HCEC 1CT (cell line): ENCODE measurements at regions not wholly inside any gene's neighbourhood (a gene's known extent, or its start where the extent isn't known, plus 50 kb on each side); places are given as distances from the start of the nearest gene placed in this dataset.
"Not testable (repeated sequence)": the region's sequence is repeated elsewhere in the genome, so short reads cannot be mapped to it uniquely, and the experiment has no call there.

ENCODE experiments used
- DNase-seq: peaks from one replicate; pipeline ENCODE4 v3.0.0-alpha.2; 2017

DNA sequence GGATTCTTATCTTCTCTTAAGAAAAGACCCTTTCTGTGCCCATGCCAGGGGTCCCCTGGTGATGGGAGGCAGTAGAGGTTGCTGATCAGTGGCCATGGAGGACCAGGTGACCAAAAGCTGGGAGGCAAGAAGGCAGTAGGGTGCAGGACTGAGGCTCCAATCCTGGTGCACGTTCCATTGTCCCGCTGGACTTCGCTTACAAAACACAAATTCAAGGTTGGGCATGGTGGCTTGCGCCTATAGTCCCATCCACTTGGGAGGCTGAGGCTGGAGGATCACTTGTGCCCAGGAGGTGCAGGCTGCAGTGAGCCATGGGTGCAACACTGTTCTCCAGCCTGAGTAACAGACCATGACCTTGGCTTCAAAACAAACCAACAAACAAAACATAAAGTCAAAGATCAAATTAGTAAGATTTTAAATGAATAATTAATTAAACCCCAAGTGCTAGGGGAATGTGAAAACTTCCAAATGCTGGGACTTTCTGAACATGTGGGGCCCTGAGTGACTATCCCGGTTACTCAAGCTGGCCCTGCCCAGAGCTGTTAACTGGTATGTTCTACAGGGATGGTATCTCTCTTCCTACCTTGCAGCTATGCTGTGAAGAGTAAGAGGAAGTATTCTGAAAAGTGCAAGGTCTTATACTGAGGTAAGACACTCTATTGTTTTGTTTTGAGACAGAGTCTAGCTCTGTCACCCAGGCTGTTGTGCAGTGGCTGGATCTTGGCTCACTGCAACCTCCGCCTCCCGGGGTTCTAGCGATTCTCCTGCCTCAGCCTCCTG lies 97.6 kb downstream of the LYZL2 start:
- no peak for DNase-seq

GRCh38 chr10:30529373-30529998 lies 95.5 kb downstream of the MAP3K8 start:
- no peak for DNase-seq

- no peak for DNase-seq
These were observed 94.4 kb downstream of the MAP3K8 start for GRCh38 chr10:30528429-30528786.

DNA sequence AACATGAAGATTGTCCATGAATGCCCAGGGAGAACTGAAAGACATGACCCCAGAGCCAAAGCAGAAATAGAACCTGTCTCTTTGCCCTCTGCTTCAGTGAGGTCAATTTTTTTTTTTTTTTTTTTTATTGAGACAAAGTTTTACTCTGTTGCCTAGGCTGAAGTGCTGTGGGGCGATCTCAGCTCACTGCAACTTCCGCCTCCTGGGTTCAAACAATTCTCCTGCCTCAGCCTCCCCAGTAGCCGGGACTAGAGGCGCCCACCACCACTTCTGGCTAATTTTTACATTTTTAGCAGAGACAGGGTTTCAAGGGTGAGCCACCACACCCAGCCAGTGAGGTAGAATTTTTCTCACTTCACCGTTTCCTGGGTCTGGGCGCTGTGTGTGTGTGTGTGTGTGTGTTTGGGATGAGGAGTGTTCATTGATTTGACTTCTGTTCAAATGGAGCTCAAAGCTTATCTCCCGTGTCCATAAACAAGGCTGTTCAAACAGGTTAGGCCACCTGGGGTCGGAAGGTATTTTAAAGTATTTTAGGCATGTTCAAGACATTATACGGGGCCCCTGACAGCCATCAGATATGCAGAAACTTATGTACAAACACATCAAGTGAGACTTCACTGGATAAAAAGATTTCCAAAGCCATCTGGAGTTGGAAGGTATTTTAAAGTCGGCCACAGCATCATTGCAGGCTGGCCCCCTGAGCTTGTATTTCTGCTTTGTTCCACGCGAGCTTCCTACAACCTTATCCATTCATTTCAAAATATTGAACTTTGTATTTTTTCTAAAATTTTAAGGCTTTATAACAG lies 93.8 kb downstream of the MAP3K8 start:
- DNase-seq = no peak

- not testable (repeated sequence) for DNase-seq
These were observed 88.7 kb downstream of the MAP3K8 start for GRCh38 chr10:30522661-30523078.

DNA sequence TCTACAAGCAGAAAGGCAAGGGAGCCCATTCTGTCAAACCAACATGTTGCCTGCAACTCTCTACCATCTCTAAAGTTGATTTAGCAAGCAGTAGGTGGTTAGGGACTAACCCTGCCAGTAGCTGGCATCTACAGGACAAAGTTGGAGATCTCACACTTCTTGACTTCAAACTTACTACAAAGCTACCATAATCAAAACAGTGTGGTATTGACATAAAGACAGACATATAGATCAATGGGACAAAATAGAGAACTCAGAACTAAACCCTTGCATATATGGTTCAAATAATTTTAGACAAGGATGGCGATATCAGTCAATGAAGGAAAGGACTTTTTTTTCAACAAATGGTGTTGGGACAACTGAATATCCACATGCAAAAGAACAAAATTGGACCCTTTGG lies 84.9 kb downstream of the MAP3K8 start:
- DNase-seq = no peak
